ENCODE measurements at regions not wholly inside any gene's neighbourhood (a gene's known extent, or its start where the extent isn't known, plus 50 kb on each side); places are given as distances from the start of the nearest gene placed in this dataset.

- TF ChIP-seq ZNF274 (IDR thresholded peaks at IDR 0.05; ENCODE audit: low read depth, low read length) (no peak), SUZ12 (IDR thresholded peaks at IDR 0.05; ENCODE audit: extremely low read depth, insufficient read depth, insufficient read length) (no peak), YY1 (IDR thresholded peaks at IDR 0.05; ENCODE audit: insufficient read depth, insufficient read length) (no peak)
Observed at GRCh38 chr6:144582939-144583613, 297.9 kb downstream of the UTRN start.

Measured in NT2/D1 (cell line).